NB4 (cell line): ENCODE measurements at regions not wholly inside any gene's neighbourhood (a gene's known extent, or its start where the extent isn't known, plus 50 kb on each side); places are given as distances from the start of the nearest gene placed in this dataset.

Experiments
- DNase-seq: peaks from one replicate; pipeline ENCODE4 v3.0.0; 2010; ENCODE audit warnings: low read depth
- H3K4me3 ChIP-seq: one replicate; pipeline ENCODE4 v1.5.1; 2011; ENCODE audit warnings: mild to moderate bottlenecking, low read depth, low read length, moderate library complexity
- MYC ChIP-seq: IDR thresholded peaks from 2 replicates; pipeline ENCODE4 v1.6.1; 2011; ENCODE audit warnings: low read depth, low read length
- POLR2A ChIP-seq: IDR thresholded peaks from 2 replicates; pipeline ENCODE4 v1.6.1; 2011; ENCODE audit warnings: mild to moderate bottlenecking; ENCODE audit not compliant: insufficient read length; ENCODE audit errors: extremely low read depth
- TF ChIP-seq, protein P1 (sequence below): IDR thresholded peaks from one replicate; pipeline ENCODE4 v1.5.1; 2012; ENCODE audit warnings: low read depth, low read length
- TF ChIP-seq, protein P2 (sequence below): IDR thresholded peaks from 2 replicates; pipeline ENCODE4 v1.6.1; 2011; ENCODE audit warnings: low read depth, low read length

DNA sequence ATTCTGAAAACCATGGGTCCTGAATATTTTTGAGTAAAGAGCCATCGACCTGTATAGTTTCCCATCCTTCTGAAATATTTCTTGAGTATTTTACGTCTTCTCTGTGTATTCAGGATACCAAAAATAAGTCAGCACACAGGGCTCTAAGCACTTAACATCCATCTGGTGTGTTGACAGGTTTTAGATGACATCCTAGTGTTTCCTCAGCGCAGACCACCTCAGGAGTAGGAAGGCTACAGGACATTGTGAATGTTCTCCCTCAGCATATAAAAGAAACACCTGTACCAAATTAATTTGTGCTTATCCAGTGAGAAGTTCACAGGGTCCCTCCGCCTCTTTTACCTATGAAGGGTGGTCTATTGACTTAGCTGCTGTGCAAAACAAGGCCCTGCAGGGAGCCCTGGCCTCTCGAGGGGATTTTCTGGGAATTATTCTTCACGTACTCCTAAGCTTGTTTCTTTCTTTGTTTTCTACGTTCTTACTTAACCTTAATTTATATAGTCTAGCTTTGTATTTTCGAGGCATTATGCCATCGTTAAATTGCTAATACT, 241.8 kb downstream of the FBXO8 start:
- DNase-seq, result no peak
- TF ChIP-seq, protein P1, sequence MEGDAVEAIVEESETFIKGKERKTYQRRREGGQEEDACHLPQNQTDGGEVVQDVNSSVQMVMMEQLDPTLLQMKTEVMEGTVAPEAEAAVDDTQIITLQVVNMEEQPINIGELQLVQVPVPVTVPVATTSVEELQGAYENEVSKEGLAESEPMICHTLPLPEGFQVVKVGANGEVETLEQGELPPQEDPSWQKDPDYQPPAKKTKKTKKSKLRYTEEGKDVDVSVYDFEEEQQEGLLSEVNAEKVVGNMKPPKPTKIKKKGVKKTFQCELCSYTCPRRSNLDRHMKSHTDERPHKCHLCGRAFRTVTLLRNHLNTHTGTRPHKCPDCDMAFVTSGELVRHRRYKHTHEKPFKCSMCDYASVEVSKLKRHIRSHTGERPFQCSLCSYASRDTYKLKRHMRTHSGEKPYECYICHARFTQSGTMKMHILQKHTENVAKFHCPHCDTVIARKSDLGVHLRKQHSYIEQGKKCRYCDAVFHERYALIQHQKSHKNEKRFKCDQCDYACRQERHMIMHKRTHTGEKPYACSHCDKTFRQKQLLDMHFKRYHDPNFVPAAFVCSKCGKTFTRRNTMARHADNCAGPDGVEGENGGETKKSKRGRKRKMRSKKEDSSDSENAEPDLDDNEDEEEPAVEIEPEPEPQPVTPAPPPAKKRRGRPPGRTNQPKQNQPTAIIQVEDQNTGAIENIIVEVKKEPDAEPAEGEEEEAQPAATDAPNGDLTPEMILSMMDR, result no peak
- TF ChIP-seq POLR2A, result no peak
- no peak for TF ChIP-seq MYC
- no peak overlapping the region for H3K4me3 ChIP-seq

DNA sequence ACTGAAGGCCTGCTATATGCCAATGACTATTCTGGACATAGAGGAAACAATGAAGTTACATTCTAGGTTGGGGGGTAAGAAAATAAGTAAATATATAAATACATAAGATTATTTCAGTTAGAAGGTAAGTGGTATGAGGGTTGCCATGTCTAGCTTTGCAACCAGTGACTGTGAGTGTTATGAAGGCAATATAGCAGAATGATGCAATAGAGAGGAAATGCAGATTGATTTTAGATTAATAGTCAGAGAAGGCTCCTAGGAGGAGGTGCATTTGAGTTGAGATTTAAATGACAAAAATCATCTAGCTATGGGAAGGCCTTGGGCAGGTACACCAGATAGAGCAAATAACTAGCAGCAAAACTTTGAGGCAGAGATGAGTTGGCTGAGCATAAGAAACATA, 243.2 kb downstream of the FBXO8 start:
- H3K4me3 ChIP-seq, result no peak overlapping the region
- DNase-seq, result no peak
- TF ChIP-seq, protein P1, result no peak
- TF ChIP-seq MYC (no peak), POLR2A (no peak)
- TF ChIP-seq, protein P2, sequence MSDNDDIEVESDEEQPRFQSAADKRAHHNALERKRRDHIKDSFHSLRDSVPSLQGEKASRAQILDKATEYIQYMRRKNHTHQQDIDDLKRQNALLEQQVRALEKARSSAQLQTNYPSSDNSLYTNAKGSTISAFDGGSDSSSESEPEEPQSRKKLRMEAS, result no peak

DNA sequence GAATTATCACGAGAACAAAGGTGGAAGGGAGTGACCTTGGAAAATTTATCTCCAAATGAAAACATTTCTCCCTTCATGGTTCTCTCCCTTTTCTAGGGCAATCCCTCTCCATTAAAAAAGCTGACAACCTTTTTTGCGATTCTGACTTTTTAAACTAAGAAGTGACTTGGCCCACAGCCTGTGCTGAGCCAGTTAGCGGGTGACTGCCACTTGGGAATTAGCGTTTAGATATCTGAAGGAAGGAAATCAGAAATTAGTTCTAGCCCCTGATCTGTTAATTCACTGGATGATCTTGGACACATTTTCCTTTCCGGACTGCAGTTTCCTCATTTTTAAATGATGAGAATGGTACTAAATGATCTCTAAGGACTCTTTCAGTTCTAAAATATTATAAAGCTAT, 245.0 kb downstream of the FBXO8 start:
- DNase-seq, result no peak
- no peak overlapping the region for H3K4me3 ChIP-seq
- no peak for TF ChIP-seq MYC
- TF ChIP-seq POLR2A, result no peak
- TF ChIP-seq, protein P1, result no peak
- TF ChIP-seq, protein P2, result no peak

DNA sequence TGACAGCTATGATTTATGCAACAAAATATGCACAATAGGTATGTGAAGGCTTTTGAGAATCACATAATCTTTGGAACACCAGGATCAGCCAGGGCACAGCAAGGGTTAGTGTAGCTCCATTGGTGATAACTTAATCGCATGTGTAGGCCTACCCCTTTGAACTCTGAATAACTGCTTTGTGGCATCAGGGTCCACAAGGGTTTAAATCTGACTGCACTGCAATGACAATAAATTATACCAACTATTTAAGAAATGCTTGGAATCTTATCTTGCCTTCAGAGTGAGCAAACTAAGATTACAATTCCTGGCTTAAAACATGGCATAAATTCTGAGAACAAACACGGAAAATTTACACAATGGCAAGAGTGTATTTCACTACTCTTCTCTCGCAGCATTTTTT, 245.8 kb downstream of the FBXO8 start:
- no peak overlapping the region for H3K4me3 ChIP-seq
- no peak for TF ChIP-seq MYC
- TF ChIP-seq POLR2A, result no peak
- TF ChIP-seq, protein P1, result no peak
- TF ChIP-seq, protein P2, result no peak
- no peak for DNase-seq

DNA sequence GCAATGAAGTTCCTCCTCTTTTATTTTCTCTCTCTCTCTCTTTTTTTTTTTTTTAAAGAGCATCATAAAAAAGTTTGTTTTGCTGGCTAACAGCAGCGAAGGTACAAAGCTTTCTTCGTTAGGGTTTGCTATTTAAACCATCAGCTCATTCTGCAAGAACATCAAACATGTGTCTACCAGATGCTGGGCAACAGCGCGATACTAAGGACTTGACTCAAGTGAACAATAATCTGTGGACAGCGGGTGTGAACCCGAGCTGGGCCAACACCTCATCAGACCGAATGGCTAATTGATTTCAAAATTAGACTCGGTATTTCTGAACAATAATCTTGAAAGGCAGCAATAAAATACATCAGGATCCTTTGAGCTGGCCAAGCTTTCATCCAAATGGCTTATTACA, 246.4 kb downstream of the FBXO8 start:
- DNase-seq, result no peak
- TF ChIP-seq, protein P2, result no peak
- TF ChIP-seq, protein P1, result no peak
- H3K4me3 ChIP-seq, result no peak overlapping the region

DNA sequence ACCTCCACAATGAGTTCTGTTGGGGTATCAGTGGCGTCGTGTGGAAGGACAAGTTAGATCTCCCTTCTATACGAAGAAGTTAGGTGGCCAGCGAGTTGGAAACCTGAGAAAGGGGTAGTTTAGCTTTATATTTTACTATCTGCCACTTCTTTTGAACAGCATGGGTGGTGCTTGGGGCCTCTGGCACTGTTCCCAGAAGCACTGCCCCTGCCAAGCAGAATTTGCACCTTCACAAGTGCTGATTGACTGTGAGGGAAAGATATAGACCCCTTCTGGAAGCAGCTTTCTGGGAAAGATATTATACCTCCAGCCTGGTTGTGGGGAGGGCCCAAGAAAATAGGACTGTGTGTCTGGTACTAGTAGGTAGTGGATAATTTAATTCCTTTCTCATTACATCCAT, 246.9 kb downstream of the FBXO8 start:
- TF ChIP-seq, protein P1, result no peak
- TF ChIP-seq POLR2A (no peak), MYC (no peak)
- TF ChIP-seq, protein P2, result no peak
- DNase-seq, result no peak
- H3K4me3 ChIP-seq, result no peak overlapping the region
